ENCODE measurements at regions not wholly inside any gene's neighbourhood (a gene's known extent, or its start where the extent isn't known, plus 50 kb on each side); places are given as distances from the start of the nearest gene placed in this dataset.
"Not testable (repeated sequence)": the region's sequence is repeated elsewhere in the genome, so short reads cannot be mapped to it uniquely, and the experiment has no call there.

DNA sequence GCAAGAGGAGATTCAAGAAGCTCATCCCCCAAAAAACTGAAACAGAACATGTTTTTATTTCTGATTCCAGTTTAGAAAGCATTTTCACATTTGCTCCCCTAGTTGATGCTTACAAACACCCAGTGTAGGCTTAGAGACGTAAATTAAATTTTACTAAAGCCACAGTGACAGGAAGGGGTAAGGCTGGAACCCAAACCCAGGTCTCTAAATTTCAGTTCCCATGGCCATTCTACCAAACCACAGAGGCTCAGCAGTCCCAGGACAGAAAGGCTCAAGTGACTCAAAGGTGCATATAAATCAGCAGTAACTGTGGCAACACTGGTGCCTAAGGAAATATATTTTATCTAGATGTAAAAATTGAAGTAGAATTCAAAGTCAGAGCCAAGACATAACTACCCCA is 128.7 kb downstream of the CEP120 start:
- intact Hi-C loops (cut with DNase I), result no loop called here
- ATAC-seq, result no peak

DNA sequence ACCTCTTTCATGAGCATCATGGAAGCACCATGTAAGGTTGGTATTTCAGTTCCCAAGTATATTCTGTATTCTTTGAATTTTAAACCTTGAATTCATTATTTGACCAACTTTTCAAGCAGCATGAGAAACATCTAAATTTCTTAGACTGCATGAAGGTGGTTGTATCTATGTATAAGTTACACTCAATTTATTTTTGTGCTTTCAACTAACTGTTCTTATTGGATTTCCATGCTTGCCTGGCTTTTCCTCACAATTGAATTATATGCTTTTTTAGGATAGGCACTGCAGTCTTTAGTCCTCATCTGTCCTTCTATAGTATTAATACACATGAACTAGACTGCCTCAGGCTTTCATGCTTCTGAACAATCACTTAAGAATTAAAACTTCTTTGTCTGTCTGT is 134.0 kb downstream of the CEP120 start:
- intact Hi-C loops (cut with DNase I), result no loop called here
- DNase-seq (ENCODE audit: low spot score) (no peak), ATAC-seq (no peak)

More for the DNA sequence above, 128.7 kb downstream of the CEP120 start:
- DNase-seq (ENCODE audit: low spot score), result no peak

DNA sequence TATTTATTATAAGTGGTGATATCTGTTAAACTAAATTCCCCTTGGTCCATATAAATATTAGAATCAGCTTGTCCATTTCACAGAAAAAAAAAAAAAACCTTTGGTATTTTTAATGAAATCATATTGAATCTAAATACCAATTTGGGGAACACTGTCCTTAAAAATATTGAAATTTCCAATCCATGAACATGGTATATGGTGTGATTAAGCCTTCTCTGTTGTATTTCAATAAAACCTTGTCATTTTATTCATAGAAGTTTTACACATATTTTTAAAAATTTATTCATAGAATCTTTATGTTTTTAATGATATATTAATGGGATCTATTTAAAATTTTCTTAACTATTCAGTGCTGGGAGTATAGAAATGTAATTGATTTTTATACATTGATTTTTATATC is 135.3 kb downstream of the CEP120 start:
- intact Hi-C loops (cut with DNase I), result no loop called here
- no peak for DNase-seq (ENCODE audit: low spot score)
- ATAC-seq, result no peak

DNA sequence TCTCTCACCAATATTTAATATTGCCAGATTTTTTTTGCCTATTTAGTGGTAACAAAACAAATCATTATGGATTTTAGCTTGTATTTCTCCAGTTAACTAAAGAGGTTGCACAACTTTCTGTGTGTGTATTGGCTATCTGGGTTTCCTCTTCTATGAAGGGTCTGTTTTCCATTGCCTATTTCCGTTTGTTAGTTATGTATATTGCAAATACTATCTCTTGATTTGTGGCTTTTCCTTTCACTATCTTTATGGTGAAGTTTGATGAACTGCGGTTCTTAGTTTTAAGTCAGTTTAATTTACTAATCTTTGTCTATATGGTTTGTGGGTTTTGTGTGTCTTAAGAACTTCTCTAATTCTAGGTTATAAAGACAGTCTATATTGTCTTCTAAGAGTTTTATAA is 136.3 kb downstream of the CEP120 start:
- no peak for DNase-seq (ENCODE audit: low spot score)
- intact Hi-C loops (cut with DNase I), result no loop called here
- no peak for ATAC-seq

DNA sequence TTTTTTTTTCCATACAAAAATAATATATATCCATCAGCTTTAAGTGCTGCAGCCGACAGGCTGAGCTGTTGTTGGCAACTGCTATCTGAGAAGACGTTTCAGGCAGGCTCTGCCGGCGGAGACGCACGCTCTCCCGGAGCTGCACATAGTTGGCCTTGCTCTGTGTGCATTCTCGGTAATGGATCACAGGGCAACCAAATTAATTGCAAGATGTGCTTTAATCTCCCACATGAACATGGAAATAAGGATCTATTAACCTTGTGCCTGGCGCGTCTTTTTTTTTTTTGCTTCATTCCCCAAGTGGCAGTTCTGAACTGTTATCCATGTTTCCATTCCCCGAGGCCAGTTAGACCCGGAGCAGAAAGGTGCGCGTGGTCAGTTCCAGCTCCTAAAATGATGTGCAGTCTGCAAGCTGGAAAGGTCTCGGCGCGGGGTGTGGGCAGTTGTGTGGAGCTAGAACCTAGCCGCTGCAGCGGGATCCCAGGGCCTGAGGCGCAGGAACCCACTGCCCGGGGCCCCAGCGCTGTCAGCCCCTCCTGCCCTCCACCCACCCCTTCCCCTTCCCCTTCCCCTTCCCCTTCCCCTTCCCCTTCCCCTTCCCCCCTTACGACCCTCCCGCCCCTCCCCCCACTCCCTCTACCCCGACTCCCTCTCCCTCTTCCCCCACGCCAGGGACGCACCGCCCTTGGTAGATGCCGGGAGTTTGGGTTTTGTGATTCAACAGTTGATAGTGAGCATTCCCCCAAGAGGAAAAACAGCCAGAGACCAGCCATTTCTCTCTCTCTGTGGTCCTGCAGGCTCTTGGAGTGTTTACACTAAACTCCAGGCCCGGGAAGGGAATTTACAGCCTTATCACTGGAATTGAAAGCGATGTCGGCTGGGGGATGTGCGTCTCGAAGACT is 137.8 kb downstream of the CEP120 start:
- DNase-seq (ENCODE audit: low spot score), result no peak

DNA sequence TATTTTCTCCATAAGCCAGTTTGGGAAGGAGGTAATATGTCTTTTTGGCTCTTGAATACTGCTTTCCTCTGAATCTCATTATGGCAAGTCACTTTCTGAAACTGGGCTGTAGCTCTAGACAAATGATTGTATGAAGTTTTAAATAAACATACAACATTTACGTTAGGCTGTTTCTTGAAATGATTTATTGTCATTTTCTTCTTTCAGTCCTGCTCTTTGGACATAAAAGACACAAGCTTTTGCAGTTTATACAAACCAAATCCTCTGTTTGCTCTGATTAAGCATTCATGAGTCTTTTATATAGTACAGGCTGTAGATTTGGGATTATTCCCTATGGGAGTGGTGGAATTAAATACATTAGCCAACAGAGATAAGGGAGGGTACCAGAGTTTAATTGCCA is 139.7 kb downstream of the CEP120 start:
- intact Hi-C loops (cut with DNase I), result no loop called here
- ATAC-seq, result no peak
- DNase-seq (ENCODE audit: low spot score), result no peak

More for the DNA sequence above, 137.8 kb downstream of the CEP120 start:
- intact Hi-C loops (cut with DNase I), result no loop called here
- peak; percentile 46 for ATAC-seq

DNA sequence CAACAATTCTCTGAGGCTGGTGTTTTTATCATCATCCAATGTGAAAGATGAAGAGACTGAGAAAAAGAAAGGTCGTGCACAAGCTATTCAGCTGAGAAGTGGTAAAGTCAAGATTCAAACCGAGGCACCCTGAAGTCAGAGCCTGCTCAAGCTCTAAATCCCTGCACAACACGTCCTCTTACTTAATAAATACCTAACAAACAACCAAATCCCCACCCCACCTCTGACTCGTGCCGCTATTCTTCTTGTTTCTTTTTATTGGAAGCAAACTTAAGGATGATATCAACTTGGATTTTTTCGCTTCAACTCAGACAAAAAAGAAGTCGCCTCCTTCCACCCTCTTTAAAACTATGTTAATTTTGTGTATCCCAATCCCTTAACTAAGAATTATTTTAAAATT is 140.2 kb downstream of the CEP120 start:
- intact Hi-C loops (cut with DNase I), result no loop called here
- DNase-seq (ENCODE audit: low spot score), result no peak
- ATAC-seq, result no peak

DNA sequence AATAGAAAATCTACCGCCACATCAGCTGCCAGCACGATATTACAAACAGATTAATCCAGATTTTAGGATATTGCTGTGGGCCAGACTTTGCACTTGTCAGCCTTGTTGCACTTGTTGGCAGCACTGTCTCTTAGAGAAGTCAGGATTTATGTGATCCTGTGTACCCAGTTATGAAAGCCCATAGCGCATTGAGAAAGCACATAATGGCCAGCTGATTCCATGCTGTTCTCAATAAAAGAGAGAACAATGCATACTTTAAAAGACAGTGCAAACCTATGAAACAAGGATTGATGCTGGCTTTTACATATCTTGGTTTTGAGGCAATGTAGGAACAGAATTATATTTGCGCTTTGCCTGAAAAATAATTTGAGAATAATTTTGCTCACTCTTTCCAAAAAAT is 140.8 kb downstream of the CEP120 start:
- no peak for DNase-seq (ENCODE audit: low spot score)
- ATAC-seq, result no peak
- intact Hi-C loops (cut with DNase I), result no loop called here

DNA sequence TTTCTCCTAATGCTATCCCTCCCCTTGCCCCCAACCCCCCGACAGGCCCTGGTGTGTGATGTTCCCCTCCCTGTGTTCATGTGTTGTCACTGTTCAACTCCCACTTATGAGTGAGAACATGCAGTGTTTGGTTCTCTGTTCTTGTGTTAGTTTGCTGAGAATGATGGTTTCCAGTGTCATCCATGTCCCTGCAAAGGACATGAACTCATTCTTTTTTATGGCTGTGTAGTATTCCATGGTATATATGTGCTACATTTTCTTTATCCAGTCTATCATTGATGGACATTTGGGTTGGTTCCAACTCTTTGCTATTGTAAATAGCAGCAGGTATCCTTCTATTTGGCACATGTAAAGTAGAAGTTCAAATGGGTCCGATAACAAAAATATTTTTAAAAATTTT is 142.3 kb downstream of the CEP120 start:
- intact Hi-C loops (cut with DNase I); ATAC-seq; DNase-seq (ENCODE audit: low spot score): not testable (repeated sequence)

DNA sequence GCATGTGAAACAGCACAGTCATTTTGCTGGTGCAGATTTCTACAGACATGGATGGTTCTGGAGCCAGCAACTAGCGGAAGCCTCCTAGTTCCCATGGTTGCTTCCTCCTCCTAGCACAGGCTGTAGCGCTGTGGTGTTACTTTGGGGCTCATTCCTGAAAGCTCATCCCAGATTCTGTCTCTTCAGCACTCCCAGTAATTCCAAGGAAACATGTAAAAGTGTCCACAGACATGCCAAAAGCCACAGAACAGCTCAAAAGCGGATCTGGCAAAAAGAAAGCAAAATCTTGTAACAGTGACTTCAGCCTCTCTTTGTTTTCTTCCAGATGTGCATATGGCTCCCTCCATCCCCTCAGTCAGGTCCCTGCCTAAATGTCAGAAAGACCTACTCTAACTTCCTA is 144.1 kb downstream of the CEP120 start:
- intact Hi-C loops (cut with DNase I), result no loop called here
- no peak for DNase-seq (ENCODE audit: low spot score)
- ATAC-seq, result no peak

DNA sequence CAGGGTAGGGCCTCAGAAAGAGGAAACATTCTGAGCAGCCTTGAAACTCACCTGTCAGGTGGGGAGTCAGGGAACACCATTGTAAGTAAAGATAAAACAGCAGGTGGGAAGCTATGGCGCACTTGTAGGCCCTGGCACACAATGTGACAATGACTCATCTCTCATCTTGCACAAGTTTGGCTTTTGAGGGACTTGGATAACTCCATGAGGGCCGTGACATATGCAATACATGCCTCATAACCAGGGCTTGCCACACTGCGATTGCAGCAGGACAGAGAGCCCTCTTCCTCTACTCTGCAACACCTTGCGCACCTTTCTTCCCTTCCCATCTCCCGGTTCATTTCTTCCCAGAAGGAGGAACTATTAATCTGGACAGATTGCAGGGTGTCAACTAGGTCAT is 144.9 kb downstream of the CEP120 start:
- DNase-seq (ENCODE audit: low spot score) (no peak), ATAC-seq (no peak)
- intact Hi-C loops (cut with DNase I), result no loop called here

DNA sequence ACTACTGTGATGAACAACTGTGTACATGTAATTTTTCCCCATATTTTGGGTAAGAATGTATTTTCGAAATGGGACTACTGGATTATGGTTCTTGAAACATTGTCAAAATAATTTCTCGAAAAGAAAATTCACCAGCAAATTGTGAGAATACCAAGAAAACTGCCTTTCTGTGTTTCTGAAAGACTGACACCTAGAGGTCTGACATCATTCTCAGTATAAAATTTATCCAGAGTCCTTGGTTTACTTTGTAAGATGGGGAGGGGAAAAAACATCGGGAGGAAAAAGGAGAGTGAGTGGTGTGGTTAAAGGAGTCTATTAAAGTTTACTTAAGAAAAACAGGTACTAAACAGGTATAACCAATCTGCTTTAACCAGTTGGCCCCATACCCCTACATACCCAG is 149.2 kb downstream of the CEP120 start:
- ATAC-seq (no peak), DNase-seq (ENCODE audit: low spot score) (no peak)
- intact Hi-C loops (cut with DNase I), result no loop called here

DNA sequence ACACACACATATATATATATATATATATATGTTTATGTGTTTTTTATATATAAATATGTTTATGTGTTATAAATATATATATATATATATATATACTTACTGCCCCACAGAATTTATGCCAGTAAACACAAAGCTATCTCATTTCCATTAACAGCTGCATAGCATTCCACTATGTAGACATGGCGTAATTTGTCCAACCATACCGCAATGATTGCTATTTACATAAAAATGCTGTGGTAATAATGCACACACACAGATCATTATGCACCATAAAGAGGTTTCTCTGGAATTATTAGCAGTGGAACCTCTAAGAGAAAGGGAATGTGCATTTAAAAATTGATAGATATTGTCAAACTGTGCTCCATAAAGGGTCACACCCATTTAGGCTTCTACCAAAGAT is 150.1 kb downstream of the CEP120 start:
- intact Hi-C loops (cut with DNase I), result no loop called here

DNA sequence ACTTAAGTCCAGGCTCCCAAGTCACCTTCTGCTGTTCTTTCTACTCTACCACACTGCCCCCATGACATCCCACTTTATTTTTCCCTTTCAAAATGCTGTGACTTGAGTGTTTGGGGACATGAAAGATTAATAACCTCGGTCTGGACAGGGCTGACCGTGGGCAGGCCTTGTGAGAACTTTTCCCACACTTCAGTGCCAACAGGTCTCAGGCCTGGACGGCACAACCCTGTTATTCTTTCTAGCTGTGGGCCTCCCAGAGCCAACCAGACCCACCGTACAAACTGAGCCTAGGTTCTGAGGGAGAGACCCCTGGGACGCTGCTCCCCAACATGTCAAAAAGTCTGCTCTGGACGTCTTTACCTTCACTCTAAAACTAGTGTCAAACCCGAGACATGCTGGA is 153.4 kb downstream of the CEP120 start:
- no peak for DNase-seq (ENCODE audit: low spot score)
- no peak for ATAC-seq
- intact Hi-C loops (cut with DNase I), result no loop called here

More for the DNA sequence above, 150.1 kb downstream of the CEP120 start:
- ATAC-seq, result no peak
- DNase-seq (ENCODE audit: low spot score), result no peak

DNA sequence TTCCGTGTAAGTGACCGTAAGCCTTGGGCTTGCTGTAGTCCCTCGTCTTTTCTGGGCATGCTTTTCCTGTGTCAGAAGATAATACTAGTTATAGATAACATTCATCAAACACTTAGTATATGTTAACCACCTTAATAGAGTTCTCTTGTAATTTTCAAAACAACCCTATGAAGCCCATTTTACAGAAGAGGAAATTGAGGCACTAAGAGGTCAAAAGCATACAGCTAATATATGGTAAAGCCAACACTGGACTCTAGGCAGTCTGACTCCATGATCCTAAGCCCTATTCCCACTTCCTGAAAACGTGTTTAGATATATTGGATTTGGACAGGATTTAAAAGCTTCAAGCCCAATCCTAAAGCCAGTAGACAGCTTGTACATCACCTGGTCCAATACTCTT is 153.8 kb downstream of the CEP120 start:
- intact Hi-C loops (cut with DNase I), result no loop called here
- DNase-seq (ENCODE audit: low spot score) (no peak), ATAC-seq (no peak)

DNA sequence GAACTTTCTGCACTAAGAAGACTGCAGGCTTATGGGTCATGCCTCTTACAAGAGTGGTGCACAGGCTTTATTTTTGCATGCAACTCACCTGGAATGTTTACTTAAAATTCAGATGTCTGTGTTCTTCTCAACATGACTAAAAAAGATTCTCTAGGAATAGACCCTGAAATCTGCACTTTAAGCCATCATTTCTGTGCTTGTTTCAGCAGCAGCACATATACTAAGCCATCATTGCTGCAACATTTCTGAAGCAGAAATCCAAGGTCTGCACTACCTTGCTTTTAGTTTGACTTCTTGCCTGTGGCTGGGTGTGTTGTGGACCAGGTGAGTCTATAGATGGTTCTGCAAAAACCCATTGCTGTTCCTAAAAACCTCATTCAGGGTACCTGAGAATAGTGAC is 156.8 kb downstream of the CEP120 start:
- no peak for ATAC-seq
- no peak for DNase-seq (ENCODE audit: low spot score)
- intact Hi-C loops (cut with DNase I), result no loop called here

DNA sequence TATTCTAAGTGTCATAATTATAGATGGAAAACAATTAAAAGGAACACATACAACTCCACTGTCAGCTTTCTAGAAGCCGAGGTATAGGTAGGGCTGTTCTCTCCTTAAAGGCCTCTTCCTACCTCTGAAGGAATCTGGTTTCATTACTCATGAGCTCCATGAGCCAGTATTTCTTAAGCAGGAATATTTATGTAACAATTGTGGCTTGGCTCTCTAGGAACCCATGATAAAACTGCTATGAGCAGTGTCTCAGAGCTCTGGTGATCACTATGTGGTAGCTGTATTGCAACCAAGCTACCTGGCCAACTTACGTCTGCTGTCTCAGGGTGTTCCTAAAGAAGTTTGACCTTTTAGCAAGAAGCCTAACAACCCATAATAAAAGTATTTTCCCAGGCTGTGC is 157.7 kb downstream of the CEP120 start:
- no peak for ATAC-seq
- DNase-seq (ENCODE audit: low spot score), result no peak
- intact Hi-C loops (cut with DNase I), result no loop called here

DNA sequence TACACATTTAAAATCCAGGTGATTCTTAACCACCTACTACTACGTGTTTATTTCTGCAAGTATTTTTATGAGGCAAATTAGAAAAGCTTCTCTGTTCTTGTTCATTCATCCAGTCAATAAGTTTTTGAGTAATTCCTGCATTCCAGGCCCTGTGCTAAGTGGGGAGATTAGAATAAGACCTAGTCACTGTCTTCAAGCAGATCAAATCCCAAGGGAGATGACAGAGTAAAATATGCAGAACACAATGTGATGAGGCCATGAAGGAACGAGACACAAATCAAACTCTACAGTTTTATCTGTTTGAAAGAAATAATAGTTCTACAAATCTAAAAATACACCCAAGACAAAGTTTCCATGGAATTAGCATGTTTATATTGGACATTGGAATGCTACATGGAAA is 158.8 kb downstream of the CEP120 start:
- intact Hi-C loops (cut with DNase I), result no loop called here
- DNase-seq (ENCODE audit: low spot score) (no peak), ATAC-seq (no peak)

DNA sequence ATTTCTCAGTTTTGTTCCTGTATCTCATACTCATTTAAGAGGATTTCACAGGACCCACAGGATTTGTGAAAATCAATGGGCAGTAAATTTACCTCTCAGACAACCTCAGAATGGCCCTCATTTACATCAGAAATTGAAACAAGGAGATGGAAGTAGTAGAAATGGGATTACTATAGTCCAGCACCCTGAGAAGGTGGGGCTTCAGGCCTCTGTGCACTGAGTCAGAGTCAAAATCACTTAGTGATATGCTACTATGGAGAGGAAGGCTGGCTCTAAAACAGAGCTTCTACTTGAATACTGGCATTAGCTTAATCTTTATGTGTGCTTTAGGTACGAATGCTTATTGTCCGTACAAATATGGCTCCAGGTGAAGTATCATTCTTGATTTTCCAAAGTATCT is 159.3 kb downstream of the CEP120 start:
- intact Hi-C loops (cut with DNase I), result no loop called here

DNA sequence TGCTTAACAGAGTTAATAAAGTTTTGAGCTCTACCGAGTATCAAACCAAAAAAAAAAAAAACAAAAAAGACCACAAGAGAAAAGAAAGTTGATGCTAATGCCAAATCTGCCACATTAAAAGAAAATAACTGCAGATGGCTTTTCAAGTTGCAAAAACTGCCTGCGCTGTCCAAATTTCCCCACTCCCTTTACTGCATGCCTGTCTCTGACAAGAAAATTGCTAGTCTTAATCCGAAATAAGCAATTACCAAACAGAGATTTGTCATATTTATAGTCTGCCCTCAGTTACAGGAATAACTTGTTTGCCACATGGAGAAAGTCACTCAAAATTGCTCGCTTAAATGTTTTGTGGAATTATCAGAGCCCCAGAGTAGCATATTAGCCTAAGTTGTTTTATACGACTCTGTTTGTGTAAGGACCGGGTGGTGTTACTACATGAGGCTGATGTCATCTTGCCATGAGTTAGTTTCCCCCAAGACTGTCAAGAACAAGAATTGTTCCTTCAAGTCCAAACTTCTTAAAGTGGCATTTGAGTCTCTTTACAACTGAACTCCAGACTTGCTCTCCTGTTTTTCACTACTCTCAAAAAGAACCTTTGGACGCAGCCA is 160.9 kb downstream of the CEP120 start:
- ATAC-seq (no peak), DNase-seq (ENCODE audit: low spot score) (no peak)
- intact Hi-C loops (cut with DNase I), result no loop called here

More for the DNA sequence above, 159.3 kb downstream of the CEP120 start:
- ATAC-seq (no peak), DNase-seq (ENCODE audit: low spot score) (no peak)

DNA sequence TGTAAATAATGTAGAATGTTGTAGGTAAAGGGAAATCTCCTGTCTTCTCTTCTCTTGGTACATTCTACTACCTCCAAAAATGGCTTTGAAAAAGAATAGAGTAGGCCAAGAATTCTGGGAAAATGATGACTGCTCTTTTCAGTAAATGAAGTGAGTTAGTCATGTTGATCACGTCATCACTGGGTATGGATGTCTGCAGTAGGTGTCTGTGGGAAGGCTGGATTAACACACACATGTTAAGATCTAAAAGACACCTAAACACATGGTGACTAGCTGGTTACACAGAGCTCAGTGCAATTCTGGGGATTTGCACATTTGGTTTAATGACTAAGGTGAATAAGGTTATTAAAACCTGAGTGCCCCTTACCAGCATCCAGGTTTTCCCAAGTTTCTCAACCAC is 161.5 kb downstream of the CEP120 start:
- DNase-seq (ENCODE audit: low spot score) (no peak), ATAC-seq (no peak)
- intact Hi-C loops (cut with DNase I), result no loop called here
